ENCODE measurements at regions not wholly inside any gene's neighbourhood (a gene's known extent, or its start where the extent isn't known, plus 50 kb on each side); places are given as distances from the start of the nearest gene placed in this dataset.

- no peak overlapping the region for H4K5ac ChIP-seq (ENCODE audit: insufficient read length, low read depth, low read length)
- DNase-seq (ENCODE audit: low read depth in 1 of 2, low spot score in 2 of 2) (no peak), FAIRE-seq (no peak)
- ChIA-PET CTCF (ENCODE audit: partially characterized antibody) (interaction anchor here (1.5 kb wide), 1 partner anchor 195 kb away, joined by 4 read pairs; no protein-coding TSS in a partner anchor), POLR2A (ENCODE audit: partially characterized antibody) (no interaction called here)
- H2AFZ ChIP-seq (ENCODE audit: low read length), result no peak overlapping the region
- no peak overlapping the region for H4K91ac ChIP-seq (replicated peaks; ENCODE audit: insufficient read length, low read length)
- H3K4ac ChIP-seq (replicated peaks; ENCODE audit: insufficient read length, low read depth, low read length), result no peak overlapping the region
- no peaks in the 10 kb centered on the region for H3K36me3 ChIP-seq (ENCODE audit: control insufficient read depth in 2 of 4, insufficient read depth in 4 of 4, low read length in 3 of 4)
- whole genome bisulfite sequencing, 2 experiments (ENCODE audit: extremely low coverage in 1 of 2, insufficient coverage in 1 of 2, insufficient read length in 1 of 2, insufficient replicate concordance in 2 of 2, low coverage in 1 of 2, low lambda C conversion rate in 2 of 2, missing lambda C conversion rate in 1 of 2), result 92% methylated on average over 5 of the region's 5 CpGs; no CpG with 5 or more reads in 1 of the 2 experiments
- H3K23ac ChIP-seq (ENCODE audit: insufficient read length), result no peak overlapping the region
- no peak overlapping the region for H4K8ac ChIP-seq (ENCODE audit: extremely low read depth, insufficient read depth, low read length)
- H3K23me2 ChIP-seq (ENCODE audit: low read depth, low read length), result no peaks in the 10 kb centered on the region
- H3K4me1 ChIP-seq (replicated peaks in 1 of 4; ENCODE audit: control insufficient read depth in 3 of 4, insufficient read depth in 4 of 4, low read length in 3 of 4), result no peaks in the 10 kb centered on the region
- H3K9ac ChIP-seq (replicated peaks in 1 of 4; ENCODE audit: extremely low read depth in 1 of 4, low read depth in 3 of 4, low read length in 3 of 4), result no peak overlapping the region
- H3K14ac ChIP-seq (ENCODE audit: insufficient read length), result no peak overlapping the region
- H3K27me3 ChIP-seq (replicated peaks in 1 of 4; ENCODE audit: control insufficient read depth in 3 of 4, extremely low read depth in 1 of 4, insufficient read depth in 3 of 4, low read length in 3 of 4), result no peaks in the 10 kb centered on the region
- no peaks in the 10 kb centered on the region for H3K9me3 ChIP-seq (ENCODE audit: insufficient read depth in 2 of 2, low read depth in 1 of 2, low read length in 1 of 2)
- H2BK12ac ChIP-seq (ENCODE audit: low read depth, low read length), result no peak overlapping the region
- H3K18ac ChIP-seq (ENCODE audit: extremely low read depth, low read length), result no peak overlapping the region
- H3K56ac ChIP-seq (replicated peaks; ENCODE audit: insufficient read length, low read depth, low read length), result no peak overlapping the region
- H4K20me1 ChIP-seq (replicated peaks in 1 of 2; ENCODE audit: control insufficient read depth in 1 of 2, insufficient read depth in 2 of 2, low read length in 2 of 2), result no peaks in the 10 kb centered on the region
- H2BK120ac ChIP-seq (replicated peaks; ENCODE audit: low read depth, low read length), result no peak overlapping the region
- no peak overlapping the region for H3K4me3 ChIP-seq (ENCODE audit: extremely low read depth in 1 of 4, insufficient read depth in 2 of 4, low read depth in 3 of 4, low read length in 4 of 4)
- no peak overlapping the region for H2BK5ac ChIP-seq (ENCODE audit: low read depth, low read length)
- no peaks in the 10 kb centered on the region for H3K79me1 ChIP-seq (ENCODE audit: low read depth, low read length)
- TF ChIP-seq EGR1 (IDR thresholded peaks at IDR 0.05; ENCODE audit: borderline replicate concordance, low read depth, low read length), result no peak
- TF ChIP-seq HDAC6 (IDR thresholded peaks at IDR 0.05; ENCODE audit: low read depth, low read length), result no peak
- no peak for TF ChIP-seq EZH2 (IDR thresholded peaks at IDR 0.05; ENCODE audit: low read depth, low read length, severe bottlenecking)
- no peak for TF ChIP-seq EP300 (IDR thresholded peaks at IDR 0.05; ENCODE audit: borderline replicate concordance in 1 of 2, low read depth in 2 of 2, low read length in 2 of 2)
- no peak for TF ChIP-seq CEBPB (IDR thresholded peaks at IDR 0.05; ENCODE audit: low read depth, low read length)
- TF ChIP-seq SRF (IDR thresholded peaks at IDR 0.05; ENCODE audit: low read depth, low read length), result no peak
- no peak for TF ChIP-seq MAFK (IDR thresholded peaks at IDR 0.05; ENCODE audit: low read depth, low read length)
- TF ChIP-seq ASH2L (IDR thresholded peaks at IDR 0.05; ENCODE audit: low read length), result no peak
- H2AK5ac ChIP-seq (ENCODE audit: low read depth, low read length), result no peak overlapping the region
- H2BK20ac ChIP-seq (ENCODE audit: low read length), result no peak overlapping the region
- no peak overlapping the region for H3K27ac ChIP-seq (ENCODE audit: low read depth, low read length)
- H3K79me2 ChIP-seq (ENCODE audit: control insufficient read depth in 1 of 2, insufficient read depth in 2 of 2, low read length in 2 of 2), result no peaks in the 10 kb centered on the region
- H3K4me2 ChIP-seq (ENCODE audit: insufficient read depth in 1 of 2, low read depth in 2 of 2, low read length in 2 of 2), result no peak overlapping the region
- no peak overlapping the region for H2BK15ac ChIP-seq (ENCODE audit: low read length)
Measured at GRCh38 chr5:93830893-93831292, 89.5 kb upstream of the POU5F2 start.

Measured in H1 (cell line).